Ovary (tissue), 7 donors: ENCODE measurements at regions not wholly inside any gene's neighbourhood (a gene's known extent, or its start where the extent isn't known, plus 50 kb on each side); places are given as distances from the start of the nearest gene placed in this dataset.
A peak's percentile ranks its signal among the peaks of the same experiment; 100 is the strongest.

ENCODE experiments used
- DNase-seq, 5 donors: peaks; one replicate each; pipeline ENCODE4 v3.0.0-alpha.2; 2019 to 2020
- H3K27ac ChIP-seq, 2 donors: fragments of 200-600 bp; one replicate each; pipeline versions ENCODE4 v1.5.1 to v1.8.0; 2019 to 2022
- H3K27me3 ChIP-seq: fragments of 200-600 bp; one replicate; pipeline ENCODE4 v1.8.0; 2022
- H3K36me3 ChIP-seq: fragments of 200-600 bp; sonication (generic); one replicate; pipeline ENCODE4 v1.5.1; 2019
- H3K4me1 ChIP-seq: one replicate; pipeline ENCODE4 v1.8.1; 2013; ENCODE audit warnings: mild to moderate bottlenecking, moderate library complexity; ENCODE audit not compliant: insufficient read depth
- H3K4me3 ChIP-seq: fragments of 200-600 bp; sonication (generic); one replicate; pipeline ENCODE4 v1.5.1; 2017
- H3K9me3 ChIP-seq, 2 donors: fragments of 200-600 bp in 1 of 2; sonication (generic) in 1 of 2; one replicate each; pipeline versions ENCODE4 v1.5.1 to v1.8.1; 2013 to 2019; ENCODE audit warnings: mild to moderate bottlenecking in 1 of 2, moderate library complexity in 1 of 2
- EP300 ChIP-seq: sonication (generic); formaldehyde crosslinking; IDR thresholded peaks from one replicate; pipeline ENCODE4 v1.6.1; 2017; ENCODE audit warnings: antibody characterized with exemption
- POLR2A ChIP-seq: fragments of 450-650 bp; IDR thresholded peaks from one replicate; pipeline ENCODE4 v1.6.1; 2017; ENCODE audit warnings: antibody characterized with exemption, mild to moderate bottlenecking, moderate library complexity
- WGBS, 3 donors: extraction: QIAGEN DNeasy Blood & Tissue Kit in 1 of 3; methylation state at CpG; one replicate each; pipeline versions ENCODE4 v1.1.5 to v1.1.7; 2013 to 2017; 5-methylcytosine and 5-hydroxymethylcytosine counted together
- intact Hi-C, 4 donors: fragments of 100-400 bp; cut with DNase I; formaldehyde crosslinking; loops; one replicate each; pipeline versions ENCODE4 v1.11.0 to v1.15.1; 2022 to 2023
- TF ChIP-seq, protein P1 (sequence below), 3 donors: fragments of 450-650 bp in 2 of 3; fragments of 200-600 bp in 1 of 3; IDR thresholded peaks; one replicate each; pipeline versions ENCODE4 v1.5.1 to v1.8.0; 2016 to 2022; ENCODE audit warnings: antibody characterized with exemption in 3 of 3, mild to moderate bottlenecking in 1 of 3
- donor health status: DM: no; HTN: no; CAD: no; lungs with moderate emphysema.
- donor health status: DM: no; HTN: no; CAD: no.
- donor health status: Bipolar disorder and iron deficiency.
- donor health status: DM: no; HTN: no; CAD: no.
- donor health status: DM: yes; HTN: yes; CAD: no.

DNA sequence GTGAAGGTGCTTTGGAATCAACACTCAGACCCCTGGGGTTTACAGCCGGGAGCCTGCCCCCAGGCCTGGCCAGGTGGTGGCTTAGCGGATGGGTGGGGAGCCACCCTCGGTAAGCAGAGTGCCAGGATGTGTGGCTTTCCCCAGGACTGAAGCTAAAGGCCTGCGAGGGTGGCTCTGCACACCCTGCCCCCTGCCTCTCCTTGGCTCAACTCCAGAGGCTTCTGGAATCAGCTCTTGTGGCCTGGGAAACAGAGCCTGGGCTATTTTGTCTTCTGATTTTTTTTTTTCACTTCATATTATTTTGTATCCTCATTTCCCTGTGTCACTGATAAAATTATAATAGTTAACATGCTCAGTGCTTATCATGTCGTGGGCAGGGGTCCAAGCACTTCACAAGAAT lies 79.8 kb downstream of the RHOB start:
- intact Hi-C loops = no loop called here

DNA sequence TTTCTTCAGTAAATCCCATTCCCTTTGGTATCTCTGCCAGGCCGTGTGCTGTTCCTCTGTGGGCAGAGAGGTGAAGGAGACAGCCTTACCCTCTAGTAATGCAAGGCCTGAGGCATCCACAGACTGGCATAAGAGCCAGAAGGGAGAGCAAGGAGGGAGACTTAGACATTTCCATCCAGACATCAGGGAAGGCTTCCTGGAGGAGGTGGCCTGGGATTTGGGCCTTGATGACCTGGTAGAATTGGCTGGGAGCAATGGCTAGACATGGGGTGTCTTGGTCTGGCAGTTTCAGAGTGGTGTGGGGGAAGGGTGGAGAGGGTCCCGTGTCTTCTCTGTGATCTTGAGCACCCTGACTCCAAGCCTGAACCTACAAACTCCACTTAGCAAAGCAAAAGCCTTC lies 81.8 kb downstream of the RHOB start:
- no peak overlapping the region for H3K4me3 ChIP-seq
- 93 to 96% (median 95%) methylated on average over 2 of the region's 2 CpGs for WGBS, 3 donors
- TF ChIP-seq EP300 (no peak), POLR2A (no peak)
- TF ChIP-seq, protein P1, sequence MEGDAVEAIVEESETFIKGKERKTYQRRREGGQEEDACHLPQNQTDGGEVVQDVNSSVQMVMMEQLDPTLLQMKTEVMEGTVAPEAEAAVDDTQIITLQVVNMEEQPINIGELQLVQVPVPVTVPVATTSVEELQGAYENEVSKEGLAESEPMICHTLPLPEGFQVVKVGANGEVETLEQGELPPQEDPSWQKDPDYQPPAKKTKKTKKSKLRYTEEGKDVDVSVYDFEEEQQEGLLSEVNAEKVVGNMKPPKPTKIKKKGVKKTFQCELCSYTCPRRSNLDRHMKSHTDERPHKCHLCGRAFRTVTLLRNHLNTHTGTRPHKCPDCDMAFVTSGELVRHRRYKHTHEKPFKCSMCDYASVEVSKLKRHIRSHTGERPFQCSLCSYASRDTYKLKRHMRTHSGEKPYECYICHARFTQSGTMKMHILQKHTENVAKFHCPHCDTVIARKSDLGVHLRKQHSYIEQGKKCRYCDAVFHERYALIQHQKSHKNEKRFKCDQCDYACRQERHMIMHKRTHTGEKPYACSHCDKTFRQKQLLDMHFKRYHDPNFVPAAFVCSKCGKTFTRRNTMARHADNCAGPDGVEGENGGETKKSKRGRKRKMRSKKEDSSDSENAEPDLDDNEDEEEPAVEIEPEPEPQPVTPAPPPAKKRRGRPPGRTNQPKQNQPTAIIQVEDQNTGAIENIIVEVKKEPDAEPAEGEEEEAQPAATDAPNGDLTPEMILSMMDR (IDR thresholded peaks at IDR 0.05) = no peak
- no peak overlapping the region for H3K27ac ChIP-seq
- peaks cover 10% of the 10 kb centered on the region for H3K4me1 ChIP-seq
- no peaks in the 10 kb centered on the region for H3K36me3 ChIP-seq
- no peaks in the 10 kb centered on the region for H3K27me3 ChIP-seq
- intact Hi-C loops = no loop called here
- H3K9me3 ChIP-seq = no peaks in the 10 kb centered on the region
- no peak for DNase-seq

More for the DNA sequence above, 79.8 kb downstream of the RHOB start:
- no peaks in the 10 kb centered on the region for H3K36me3 ChIP-seq
- H3K4me3 ChIP-seq = no peak overlapping the region
- H3K9me3 ChIP-seq = no peaks in the 10 kb centered on the region
- H3K4me1 ChIP-seq = peaks cover 10% of the 10 kb centered on the region
- TF ChIP-seq, protein P1 (IDR thresholded peaks at IDR 0.05) = no peak
- TF ChIP-seq EP300 = no peak
- no peak for TF ChIP-seq POLR2A
- 26 to 51% (median 37%) methylated on average over 5 of the region's 5 CpGs for WGBS, 3 donors
- no peak overlapping the region for H3K27ac ChIP-seq
- DNase-seq = peak in 2 of 5 donors; percentile 45 to 57
- no peaks in the 10 kb centered on the region for H3K27me3 ChIP-seq

DNA sequence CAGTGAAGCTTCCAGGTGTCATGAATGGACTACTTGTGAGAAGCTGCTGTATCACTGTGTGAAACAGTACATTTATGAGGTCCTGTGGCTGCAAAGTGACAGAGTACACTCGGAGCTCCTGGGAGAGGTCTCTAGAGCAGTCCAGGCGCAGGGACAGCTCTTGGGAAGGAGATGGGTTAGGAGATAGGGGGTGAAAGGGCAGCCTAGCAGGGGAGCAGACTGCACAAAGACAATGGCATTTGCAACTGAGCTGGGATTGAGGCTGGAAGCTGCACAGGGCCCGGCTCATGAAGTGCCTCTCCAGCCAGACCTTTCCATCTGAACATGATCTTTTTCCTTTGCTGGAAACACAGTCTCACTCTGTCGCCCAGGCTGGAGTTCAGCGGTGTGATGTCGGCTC lies 83.6 kb downstream of the RHOB start:
- TF ChIP-seq POLR2A (no peak), EP300 (no peak)
- TF ChIP-seq, protein P1 (IDR thresholded peaks at IDR 0.05) = no peak
- no peaks in the 10 kb centered on the region for H3K36me3 ChIP-seq
- WGBS, 3 donors = 89 to 95% (median 95%) methylated on average over 6 of the region's 6 CpGs
- DNase-seq = no peak
- no peak overlapping the region for H3K27ac ChIP-seq
- no peaks in the 10 kb centered on the region for H3K27me3 ChIP-seq
- intact Hi-C loops = no loop called here
- H3K4me1 ChIP-seq = peaks cover 6% of the 10 kb centered on the region
- H3K9me3 ChIP-seq = no peaks in the 10 kb centered on the region
- no peak overlapping the region for H3K4me3 ChIP-seq

DNA sequence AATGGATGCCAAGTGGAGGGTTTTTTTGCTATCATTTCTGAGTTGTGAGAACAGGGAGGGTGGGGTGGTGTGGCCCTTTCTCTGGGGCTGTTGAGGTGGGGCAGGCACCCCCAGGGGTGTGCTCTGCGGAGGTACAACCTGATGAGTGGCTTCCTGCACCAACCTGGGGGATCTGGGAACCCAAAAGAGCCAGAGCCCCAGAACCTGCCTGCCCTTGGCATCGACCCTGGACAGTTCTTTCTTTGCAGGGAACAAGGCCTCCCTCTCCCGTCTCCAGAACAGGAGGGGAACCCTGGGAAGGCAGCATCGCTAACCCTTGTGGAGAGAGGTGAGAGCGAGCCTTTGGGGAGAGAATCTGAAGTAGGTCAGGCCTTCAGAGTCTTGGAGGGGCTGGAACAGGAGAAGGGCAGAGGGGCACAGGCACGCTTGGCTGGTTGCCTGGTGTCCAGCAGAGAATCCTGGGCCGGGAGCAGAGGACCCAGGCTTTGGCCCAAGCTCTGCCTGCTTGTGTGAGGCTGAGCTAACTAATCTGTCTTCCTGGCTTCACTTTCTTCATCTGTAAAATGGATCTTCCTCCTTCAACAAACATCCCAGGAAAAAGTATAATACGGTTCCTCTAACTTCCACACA lies 84.9 kb downstream of the RHOB start:
- no peaks in the 10 kb centered on the region for H3K27me3 ChIP-seq
- H3K36me3 ChIP-seq = no peaks in the 10 kb centered on the region
- H3K27ac ChIP-seq = no peak overlapping the region
- intact Hi-C loops = no loop called here
- TF ChIP-seq POLR2A = no peak
- no peak for TF ChIP-seq EP300
- TF ChIP-seq, protein P1 (IDR thresholded peaks at IDR 0.05) = no peak
- no peak overlapping the region for H3K4me3 ChIP-seq
- no peaks in the 10 kb centered on the region for H3K9me3 ChIP-seq
- WGBS, 3 donors = 62 to 68% (median 62%) methylated on average over 8 of the region's 8 CpGs
- H3K4me1 ChIP-seq = peaks cover 4% of the 10 kb centered on the region
- no peak for DNase-seq
